CD14-positive monocyte (primary cell): ENCODE measurements at regions not wholly inside any gene's neighbourhood (a gene's known extent, or its start where the extent isn't known, plus 50 kb on each side); places are given as distances from the start of the nearest gene placed in this dataset.

ENCODE experiments used
- DNase-seq, 3 donors: peaks; one replicate each; pipeline ENCODE4 v3.0.0-alpha.2; 2011 to 2022
- H2AFZ ChIP-seq: 2 replicates; pipeline ENCODE4 v1.6.0; 2012; ENCODE audit warnings: mild to moderate bottlenecking, low read depth, low read length, inconsistent platforms; ENCODE audit not compliant: insufficient read depth, poor library complexity, severe bottlenecking
- H3K27ac ChIP-seq, 2 donors: 1 replicate in 1 of 2; 2 replicates in 1 of 2; pipeline ENCODE4 v1.5.1; 2012 to 2013; ENCODE audit warnings: low read length in 2 of 2, control low read depth in 1 of 2, inconsistent platforms in 1 of 2, low read depth in 1 of 2, mild to moderate bottlenecking in 1 of 2
- H3K27me3 ChIP-seq, 2 donors: one replicate each; pipeline versions ENCODE4 v1.6.0 to v1.6.1; 2011 to 2013; ENCODE audit warnings: low read length in 2 of 2; ENCODE audit not compliant: control insufficient read depth in 2 of 2, insufficient read depth in 2 of 2
- H3K36me3 ChIP-seq, 2 donors: replicated peaks in 1 of 2; 1 replicate in 1 of 2; 2 replicates in 1 of 2; pipeline versions ENCODE4 v1.5.1 to v1.6.1; 2012 to 2013; ENCODE audit warnings: low read length in 2 of 2, control low read depth in 1 of 2, inconsistent platforms in 1 of 2, mild to moderate bottlenecking in 1 of 2; ENCODE audit not compliant: insufficient read depth in 2 of 2, control insufficient read depth in 1 of 2
- H3K4me1 ChIP-seq, 2 donors: 1 replicate in 1 of 2; 2 replicates in 1 of 2; pipeline versions ENCODE4 v1.5.1 to v1.6.1; 2012 to 2013; ENCODE audit warnings: low read length in 2 of 2, control low read depth in 1 of 2, inconsistent platforms in 1 of 2, mild to moderate bottlenecking in 1 of 2, moderate library complexity in 1 of 2; ENCODE audit not compliant: insufficient read depth in 2 of 2, control insufficient read depth in 1 of 2
- H3K4me2 ChIP-seq: replicated peaks from 2 replicates; pipeline ENCODE3; 2012; ENCODE audit warnings: low read length, moderate library complexity, mild to moderate bottlenecking; ENCODE audit not compliant: poor library complexity, severe bottlenecking; ENCODE audit errors: extremely low read depth
- H3K4me3 ChIP-seq, 3 experiments: fragments of 200-600 bp in 1 of 3; sonication (generic) in 1 of 3; replicated peaks in 1 of 3; 1 replicate in 2 of 3; 2 replicates in 1 of 3; pipeline ENCODE4 v1.5.1; 2011 to 2013; ENCODE audit warnings: low read length in 3 of 3, mild to moderate bottlenecking in 3 of 3, control low read depth in 2 of 3, low read depth in 2 of 3, inconsistent platforms in 1 of 3, moderate library complexity in 1 of 3
- H3K79me2 ChIP-seq: 2 replicates; pipeline ENCODE4 v1.6.0; 2012; ENCODE audit warnings: mild to moderate bottlenecking, control low read depth, inconsistent platforms, low read length, moderate library complexity; ENCODE audit not compliant: insufficient read depth
- H3K9ac ChIP-seq: 2 replicates; pipeline ENCODE4 v1.6.0; 2017; ENCODE audit warnings: low read length, mild to moderate bottlenecking; ENCODE audit not compliant: insufficient read depth, poor library complexity, severe bottlenecking
- H3K9me3 ChIP-seq, 2 donors: replicated peaks in 1 of 2; 1 replicate in 1 of 2; 2 replicates in 1 of 2; pipeline versions ENCODE4 v1.5.1 to v1.6.1; 2012 to 2013; ENCODE audit warnings: low read length in 2 of 2, control low read depth in 1 of 2; ENCODE audit not compliant: control insufficient read depth in 1 of 2, insufficient read depth in 1 of 2
- H4K20me1 ChIP-seq: 2 replicates; pipeline ENCODE4 v1.6.0; 2012; ENCODE audit warnings: mild to moderate bottlenecking, low read length, control low read depth, moderate library complexity; ENCODE audit not compliant: insufficient read depth
- H3K27ac Mint-ChIP-seq, 7 donors: one replicate each; pipeline ENCODE4 v1.8.0; 2020; ENCODE audit warnings: mild to moderate bottlenecking in 7 of 7, mixed read lengths in 7 of 7, moderate library complexity in 6 of 7, inconsistent platforms in 2 of 7
- H3K27me3 Mint-ChIP-seq, 3 donors: one replicate each; pipeline ENCODE4 v1.8.0; 2021 to 2022; ENCODE audit warnings: low read depth in 3 of 3, mild to moderate bottlenecking in 3 of 3, mixed read lengths in 3 of 3, moderate library complexity in 3 of 3, inconsistent platforms in 1 of 3
- H3K36me3 Mint-ChIP-seq, 2 donors: one replicate each; pipeline ENCODE4 v1.8.0; 2020; ENCODE audit warnings: mixed read lengths in 2 of 2, inconsistent platforms in 1 of 2, mild to moderate bottlenecking in 1 of 2
- H3K4me1 Mint-ChIP-seq: one replicate; pipeline ENCODE4 v1.8.0; 2020; ENCODE audit warnings: mild to moderate bottlenecking, mixed read lengths
- H3K4me3 Mint-ChIP-seq, 2 donors: one replicate each; pipeline ENCODE4 v1.8.0; 2020; ENCODE audit warnings: mild to moderate bottlenecking in 2 of 2, mixed read lengths in 2 of 2, moderate library complexity in 1 of 2
- H3K9me3 Mint-ChIP-seq, 7 donors: one replicate each; pipeline ENCODE4 v1.8.0; 2020 to 2022; ENCODE audit warnings: mixed read lengths in 7 of 7, mild to moderate bottlenecking in 6 of 7, moderate library complexity in 6 of 7, inconsistent platforms in 2 of 7
- CTCF ChIP-seq: fragments of 200-600 bp; IDR thresholded peaks from one replicate; pipeline ENCODE4 v1.8.0; 2022; ENCODE audit warnings: antibody characterized with exemption, mild to moderate bottlenecking
- WGBS: methylation state at CpG from one replicate; pipeline ENCODE4 v1.1.5; 2013; ENCODE audit warnings: missing lambda C conversion rate; ENCODE audit not compliant: insufficient coverage; 5-methylcytosine and 5-hydroxymethylcytosine counted together
- intact Hi-C, 2 donors: fragments of 100-400 bp; cut with micrococcal nuclease; formaldehyde crosslinking; loops; one replicate each; pipeline versions ENCODE4 v1.15.0 to v1.15.1; 2023

GRCh38 chr5:73388740-73389139 lies 59.8 kb downstream of the FOXD1 start:
- peaks cover 20 to 45% (median 31%) of the 10 kb centered on the region in 3 donors for H3K27me3 Mint-ChIP-seq
- TF ChIP-seq CTCF, result no peak
- no peak overlapping the region for H3K4me2 ChIP-seq
- H3K4me3 Mint-ChIP-seq, result no peak overlapping the region
- no peak for DNase-seq
- H3K36me3 Mint-ChIP-seq, result peaks cover 1 to 12% of the 10 kb centered on the region in 2 donors
- H3K27ac ChIP-seq, result no peak overlapping the region
- no peak overlapping the region for H2AFZ ChIP-seq
- H3K79me2 ChIP-seq, result no peaks in the 10 kb centered on the region
- H3K9me3 ChIP-seq, result peaks cover 0 to 26% of the 10 kb centered on the region in 2 donors
- no peak overlapping the region for H3K27ac Mint-ChIP-seq
- H3K4me1 ChIP-seq, result peaks cover 3 to 7% of the 10 kb centered on the region in 2 donors
- intact Hi-C loops, result no loop called here
- no peak overlapping the region for H3K9ac ChIP-seq
- H3K4me1 Mint-ChIP-seq, result peaks cover 21% of the 10 kb centered on the region
- WGBS, result 84% methylated on average over 2 of the region's 2 CpGs
- H3K9me3 Mint-ChIP-seq, result peaks cover 15 to 30% (median 22%) of the 10 kb centered on the region in 7 donors
- no peaks in the 10 kb centered on the region for H3K36me3 ChIP-seq
- H3K27me3 ChIP-seq, result peaks cover 20 to 50% of the 10 kb centered on the region in 2 donors
- no peak overlapping the region for H3K4me3 ChIP-seq
- H4K20me1 ChIP-seq, result no peaks in the 10 kb centered on the region

DNA sequence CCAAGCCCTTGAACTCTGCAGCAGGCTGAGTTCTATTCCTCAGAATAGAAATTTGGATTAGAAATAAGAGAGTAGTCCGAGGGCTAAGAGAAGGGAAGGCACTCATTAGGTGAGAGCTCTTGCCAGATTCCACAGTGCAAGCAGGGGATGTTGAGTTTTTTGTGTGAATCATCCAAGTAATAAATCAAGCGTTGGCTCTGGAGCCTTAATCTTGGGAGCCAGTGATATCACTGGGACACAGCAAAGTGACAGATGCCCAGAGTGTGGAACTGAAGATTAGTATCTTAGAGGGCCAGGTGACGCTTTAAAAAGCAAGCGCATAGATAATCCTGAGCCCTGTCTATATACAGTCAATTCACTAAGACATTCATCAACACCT lies 60.3 kb downstream of the FOXD1 start:
- intact Hi-C loops, result no loop called here
- no peaks in the 10 kb centered on the region for H3K36me3 ChIP-seq
- H3K4me1 ChIP-seq, result peaks cover 3 to 7% of the 10 kb centered on the region in 2 donors
- Mint-ChIP-seq H3K4me3 (no peak overlapping the region), H3K9me3 (peaks cover 16 to 34% (median 24%) of the 10 kb centered on the region in 7 donors), H3K27me3 (peaks cover 24 to 49% (median 36%) of the 10 kb centered on the region in 3 donors), H3K4me1 (peaks cover 21% of the 10 kb centered on the region), H3K36me3 (peaks cover 2 to 16% of the 10 kb centered on the region in 2 donors), H3K27ac (peak overlapping the region in 1 of 7 donors; percentile 24)
- H3K27ac ChIP-seq, result no peak overlapping the region
- 63% methylated on average over 1 of the region's 4 CpGs for WGBS
- no peak overlapping the region for H3K4me2 ChIP-seq
- no peaks in the 10 kb centered on the region for H3K79me2 ChIP-seq
- TF ChIP-seq CTCF, result no peak
- no peaks in the 10 kb centered on the region for H4K20me1 ChIP-seq
- no peak overlapping the region for H2AFZ ChIP-seq
- H3K4me3 ChIP-seq, result no peak overlapping the region
- no peak for DNase-seq
- H3K27me3 ChIP-seq, result peaks cover 21 to 54% of the 10 kb centered on the region in 2 donors
- no peak overlapping the region for H3K9ac ChIP-seq
- H3K9me3 ChIP-seq, result peaks cover 3 to 31% of the 10 kb centered on the region in 2 donors
